ENCODE measurements at regions not wholly inside any gene's neighbourhood (a gene's known extent, or its start where the extent isn't known, plus 50 kb on each side); places are given as distances from the start of the nearest gene placed in this dataset.

DNA sequence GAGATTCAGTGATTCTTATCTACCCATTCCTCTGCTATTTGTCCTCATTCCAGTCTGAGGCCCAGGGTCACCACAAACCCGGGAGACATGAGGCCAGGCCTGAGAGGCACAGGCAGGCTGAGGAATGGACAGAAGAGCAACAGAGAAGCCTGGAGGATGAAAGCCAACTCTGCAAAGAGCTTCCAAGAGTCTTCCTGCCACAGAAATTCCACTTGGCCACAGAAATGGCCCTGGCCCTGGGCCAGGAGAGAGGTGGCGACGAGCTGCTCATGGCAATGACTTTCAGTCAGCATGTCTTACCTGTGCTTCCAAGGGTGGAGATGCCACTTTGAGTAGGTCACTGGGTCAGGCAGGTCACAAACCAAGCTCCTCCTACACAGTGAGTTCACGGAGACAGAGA, 155.3 kb upstream of the PKDCC start:
- DNase-seq (ENCODE audit: extremely low read depth, low read depth): no peak
- TF ChIP-seq, protein P1, sequence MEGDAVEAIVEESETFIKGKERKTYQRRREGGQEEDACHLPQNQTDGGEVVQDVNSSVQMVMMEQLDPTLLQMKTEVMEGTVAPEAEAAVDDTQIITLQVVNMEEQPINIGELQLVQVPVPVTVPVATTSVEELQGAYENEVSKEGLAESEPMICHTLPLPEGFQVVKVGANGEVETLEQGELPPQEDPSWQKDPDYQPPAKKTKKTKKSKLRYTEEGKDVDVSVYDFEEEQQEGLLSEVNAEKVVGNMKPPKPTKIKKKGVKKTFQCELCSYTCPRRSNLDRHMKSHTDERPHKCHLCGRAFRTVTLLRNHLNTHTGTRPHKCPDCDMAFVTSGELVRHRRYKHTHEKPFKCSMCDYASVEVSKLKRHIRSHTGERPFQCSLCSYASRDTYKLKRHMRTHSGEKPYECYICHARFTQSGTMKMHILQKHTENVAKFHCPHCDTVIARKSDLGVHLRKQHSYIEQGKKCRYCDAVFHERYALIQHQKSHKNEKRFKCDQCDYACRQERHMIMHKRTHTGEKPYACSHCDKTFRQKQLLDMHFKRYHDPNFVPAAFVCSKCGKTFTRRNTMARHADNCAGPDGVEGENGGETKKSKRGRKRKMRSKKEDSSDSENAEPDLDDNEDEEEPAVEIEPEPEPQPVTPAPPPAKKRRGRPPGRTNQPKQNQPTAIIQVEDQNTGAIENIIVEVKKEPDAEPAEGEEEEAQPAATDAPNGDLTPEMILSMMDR (IDR thresholded peaks at IDR 0.05; ENCODE audit: low read depth, low read length): no peak

DNA sequence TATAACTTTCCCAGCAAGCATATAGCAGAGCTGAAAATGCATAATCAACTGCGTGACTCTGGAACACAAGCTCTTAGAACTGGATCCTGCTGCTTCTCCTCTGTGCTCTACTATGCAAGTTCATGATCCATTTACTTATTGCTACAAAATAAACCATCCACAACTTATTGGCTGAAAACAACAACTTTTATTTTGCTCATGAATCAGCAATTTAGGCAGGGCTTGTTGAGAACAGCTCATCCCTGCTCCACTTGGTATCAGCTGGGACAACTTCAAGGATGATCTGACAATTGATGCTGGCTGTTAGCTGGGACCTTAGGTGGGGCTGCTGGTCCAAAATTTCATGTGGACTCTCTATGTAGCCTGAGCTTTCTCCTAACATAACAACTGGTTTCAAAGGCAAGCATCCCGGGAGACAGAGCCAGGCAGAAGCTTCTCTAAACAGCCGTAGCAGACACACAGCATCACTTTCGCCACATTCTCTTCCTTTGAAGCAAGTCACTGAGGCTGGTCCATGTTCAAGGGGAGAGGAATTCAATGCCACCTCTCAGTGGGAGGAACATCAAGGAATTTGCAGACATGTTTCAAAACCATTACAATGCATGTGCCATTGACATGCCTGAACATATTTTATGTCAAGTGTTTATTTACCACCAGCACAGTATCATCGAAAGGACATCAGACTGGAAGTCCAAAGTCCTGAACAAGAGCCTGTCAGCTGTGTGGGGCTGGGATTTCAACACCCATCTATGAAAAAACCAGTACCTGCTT, 153.1 kb upstream of the PKDCC start:
- TF ChIP-seq, protein P1 (IDR thresholded peaks at IDR 0.05; ENCODE audit: low read depth, low read length): no peak
- no peak for DNase-seq (ENCODE audit: extremely low read depth, low read depth)

DNA sequence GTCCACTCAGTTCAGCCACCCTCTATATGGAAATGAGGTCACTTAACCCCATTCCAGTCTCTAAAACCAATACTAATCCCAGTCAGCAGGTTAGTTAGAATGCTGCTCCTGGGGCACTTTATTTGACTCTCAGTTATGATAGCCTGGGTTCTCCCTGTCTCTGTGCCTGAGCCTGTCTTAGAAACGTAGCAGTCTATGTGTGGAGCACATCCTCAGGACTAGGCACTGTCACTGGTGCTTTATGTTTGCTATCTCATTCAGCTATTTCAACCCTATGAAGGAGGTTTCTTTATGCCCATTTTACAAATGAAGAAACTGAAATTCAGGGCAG, 152.5 kb upstream of the PKDCC start:
- no peak for DNase-seq (ENCODE audit: extremely low read depth, low read depth)
- TF ChIP-seq, protein P1 (IDR thresholded peaks at IDR 0.05; ENCODE audit: low read depth, low read length): no peak

DNA sequence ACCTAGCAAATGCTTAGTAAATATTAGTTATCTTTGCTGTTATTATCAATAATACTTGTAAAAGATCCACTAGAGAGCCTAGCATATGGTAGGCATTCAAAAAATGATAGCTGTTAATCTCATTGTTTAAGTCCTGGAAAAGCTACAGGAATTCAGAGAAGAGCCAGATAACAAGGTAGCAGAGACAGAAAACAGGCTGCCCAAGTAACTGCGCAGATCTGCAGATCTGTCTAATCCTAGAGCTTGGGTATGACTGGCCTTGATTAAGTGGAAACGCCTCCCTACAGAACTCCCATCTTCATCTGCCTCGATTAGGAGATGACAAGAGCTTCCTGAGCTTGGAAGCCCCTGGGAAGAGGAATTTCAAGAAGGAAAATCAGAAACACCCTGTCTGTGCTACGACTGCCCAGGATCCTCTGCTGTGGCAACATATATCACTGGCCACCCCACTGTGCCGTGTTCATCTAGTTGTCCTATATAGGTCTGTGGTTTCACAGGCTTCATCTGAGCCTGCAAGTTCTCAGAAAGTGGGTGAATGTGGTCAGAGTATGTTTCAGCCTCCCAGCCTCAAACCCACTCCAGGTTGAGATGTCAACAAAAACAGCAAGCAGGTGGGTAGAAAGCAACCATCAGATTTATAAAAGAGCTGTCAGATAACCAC, 151.5 kb upstream of the PKDCC start:
- DNase-seq (ENCODE audit: extremely low read depth, low read depth): no peak
- TF ChIP-seq, protein P1 (IDR thresholded peaks at IDR 0.05; ENCODE audit: low read depth, low read length): no peak

DNA sequence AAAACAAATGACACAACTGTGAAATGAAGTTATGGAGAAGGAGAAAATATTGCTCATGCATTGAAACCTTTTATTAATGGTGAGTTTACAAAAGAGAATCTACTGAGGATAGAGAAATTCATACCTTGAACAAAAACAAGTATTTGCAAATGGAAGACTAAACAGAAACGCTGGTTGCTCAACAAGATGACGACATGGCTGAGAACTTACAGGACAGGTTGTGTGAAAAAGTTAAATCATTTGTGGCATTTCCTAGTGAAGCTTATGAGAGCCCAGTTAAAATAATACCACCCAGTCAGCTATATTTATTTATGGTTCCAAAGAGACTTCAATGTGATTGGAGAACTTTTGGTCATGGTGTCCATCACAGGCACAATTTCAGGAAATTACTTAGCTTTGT, 148.6 kb upstream of the PKDCC start:
- no peak for DNase-seq (ENCODE audit: extremely low read depth, low read depth)

DNA sequence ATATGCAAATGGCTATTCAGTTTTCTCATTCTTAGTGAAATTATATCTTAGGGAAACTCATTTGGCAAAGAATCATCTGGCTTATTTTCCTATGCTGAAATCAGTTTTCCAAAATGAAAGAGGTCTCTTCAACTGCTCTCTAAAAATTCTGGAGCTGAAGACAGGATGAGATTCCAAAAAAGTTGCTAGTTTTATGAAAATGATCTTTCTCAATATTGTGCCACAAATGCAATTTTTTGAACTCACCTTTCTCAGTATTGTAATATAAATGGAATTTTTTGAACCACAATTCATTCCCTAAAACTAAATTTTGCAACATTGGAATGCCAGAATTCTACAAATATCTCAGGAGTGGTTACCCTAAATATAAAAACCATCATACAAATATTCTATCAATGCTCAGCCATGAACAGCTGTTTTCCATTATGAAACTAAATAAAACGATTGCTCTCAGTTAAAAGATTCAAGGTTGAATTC, 147.7 kb upstream of the PKDCC start:
- TF ChIP-seq, protein P1 (IDR thresholded peaks at IDR 0.05; ENCODE audit: low read depth, low read length): no peak
- no peak for DNase-seq (ENCODE audit: extremely low read depth, low read depth)

More for the DNA sequence above, 148.6 kb upstream of the PKDCC start:
- TF ChIP-seq, protein P1 (IDR thresholded peaks at IDR 0.05; ENCODE audit: low read depth, low read length): no peak

DNA sequence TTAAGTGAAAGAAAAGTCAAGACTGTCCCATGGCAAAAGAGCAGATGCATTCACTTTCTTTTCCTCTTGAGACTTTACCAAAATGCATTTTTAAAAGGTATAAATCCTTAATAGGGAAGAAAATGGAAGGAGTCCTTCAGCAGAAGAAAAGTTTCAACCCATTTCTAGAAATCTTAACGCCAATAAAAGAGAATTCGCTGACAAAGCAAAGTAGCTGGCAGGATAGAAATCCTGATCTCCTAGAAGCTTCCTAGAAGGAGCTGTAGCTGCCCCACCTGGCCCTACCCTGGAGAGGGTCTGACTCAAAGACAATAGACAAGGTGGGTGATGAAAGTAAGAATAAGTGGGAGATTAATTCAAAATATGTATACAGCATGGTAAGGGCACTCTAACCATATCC, 144.9 kb upstream of the PKDCC start:
- TF ChIP-seq, protein P1 (IDR thresholded peaks at IDR 0.05; ENCODE audit: low read depth, low read length): no peak
- no peak for DNase-seq (ENCODE audit: extremely low read depth, low read depth)

Data from AG09319 (cell line).